GM18870 (cell line): ENCODE measurements at regions not wholly inside any gene's neighbourhood (a gene's known extent, or its start where the extent isn't known, plus 50 kb on each side); places are given as distances from the start of the nearest gene placed in this dataset.
"Not testable (repeated sequence)": the region's sequence is repeated elsewhere in the genome, so short reads cannot be mapped to it uniquely, and the experiment has no call there.

Source experiments
- ATAC-seq: cut with Tn5 transposase; IDR thresholded peaks from one replicate; pipeline ENCODE4 v1.9.1; 2021; ENCODE audit warnings: moderate library complexity; ENCODE audit not compliant: unreplicated experiment

DNA sequence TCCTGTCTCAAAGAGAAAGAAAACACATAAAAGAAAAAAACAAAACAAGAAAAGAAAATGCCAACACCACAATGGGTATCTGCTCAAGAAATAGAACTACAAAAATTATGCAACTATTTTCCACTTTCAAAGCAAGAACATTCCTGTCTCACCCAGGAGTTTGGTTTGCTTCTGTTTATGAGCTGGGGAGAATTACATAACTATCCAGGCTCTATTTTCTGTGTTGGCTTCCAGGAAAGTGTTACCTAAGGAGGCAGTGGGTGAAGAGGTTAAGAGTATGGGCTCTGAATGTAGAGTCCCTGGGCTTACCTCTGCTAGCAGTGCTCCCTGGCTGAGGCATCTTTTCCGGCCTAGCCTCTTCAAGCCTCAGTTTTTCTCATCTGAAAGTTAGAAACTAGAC is 426.7 kb downstream of the MIAT start:
- no peak for ATAC-seq

GRCh38 chr22:27086080-27087044 is 429.0 kb downstream of the MIAT start:
- no peak for ATAC-seq

- ATAC-seq: no peak
Measured at GRCh38 chr22:27087051-27087450, 429.7 kb downstream of the MIAT start.

- ATAC-seq: no peak
Measured at GRCh38 chr22:27088026-27088425, 430.6 kb downstream of the MIAT start.

GRCh38 chr22:27089264-27089663 is 431.9 kb downstream of the MIAT start:
- ATAC-seq: no peak

GRCh38 chr22:27090611-27091011 is 433.2 kb downstream of the MIAT start:
- ATAC-seq: no peak

DNA sequence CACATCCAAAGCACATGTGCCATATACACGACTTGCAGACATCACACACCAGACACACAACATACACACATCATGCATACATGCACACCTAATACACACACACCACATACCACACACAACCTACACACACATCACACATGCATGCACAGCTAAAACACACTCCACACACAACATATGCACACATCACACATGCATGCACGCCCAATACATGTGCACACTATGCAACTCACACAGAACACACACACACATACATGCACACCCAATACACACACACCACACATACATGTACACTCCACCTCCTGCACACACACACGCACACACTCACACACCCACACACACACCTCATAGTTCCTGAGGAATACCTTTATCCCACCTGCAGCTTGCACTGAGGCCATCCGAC is 436.0 kb downstream of the MIAT start:
- ATAC-seq: no peak

GRCh38 chr22:27094633-27095308 is 437.4 kb downstream of the MIAT start:
- no peak for ATAC-seq

DNA sequence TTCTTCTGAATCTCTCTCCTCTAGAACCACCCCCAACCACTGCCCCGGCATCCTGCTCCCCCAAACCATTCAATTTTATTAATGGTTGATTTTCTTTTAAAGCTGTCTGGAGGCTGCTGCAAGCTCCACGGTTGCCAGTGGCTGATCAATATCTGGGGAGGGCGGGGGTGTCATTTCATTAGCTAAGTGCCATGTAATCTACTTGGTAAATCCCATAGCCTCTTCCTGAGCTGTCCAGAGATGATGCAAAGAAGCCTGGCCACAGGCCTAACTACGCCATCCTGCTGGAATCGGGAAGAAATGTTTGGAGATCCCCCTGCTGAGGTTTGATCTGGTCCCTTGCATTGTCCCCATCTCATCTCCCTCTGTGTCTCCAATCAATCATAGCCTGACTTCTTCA is 440.1 kb downstream of the MIAT start:
- ATAC-seq: no peak

DNA sequence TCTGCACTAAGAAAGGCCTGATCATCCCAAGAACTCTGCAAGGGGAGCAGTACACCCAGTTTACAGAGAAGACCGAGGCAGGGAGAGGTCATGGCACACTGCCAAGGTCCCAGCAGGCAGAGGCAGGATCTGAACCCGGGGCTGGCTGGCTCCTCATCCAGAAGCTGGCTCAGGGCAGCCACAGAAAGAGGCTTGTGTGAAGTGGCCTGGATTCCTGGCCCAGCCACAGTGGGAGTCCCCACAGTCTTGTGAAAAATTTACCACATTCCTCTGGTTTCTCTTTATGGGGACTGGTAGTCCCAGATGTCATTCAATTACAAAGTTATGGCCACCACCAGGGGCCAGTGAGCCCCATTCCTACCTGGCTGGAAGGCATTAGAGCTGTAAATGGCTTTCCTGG is 440.5 kb downstream of the MIAT start:
- no peak for ATAC-seq

- no peak for ATAC-seq
Measured at GRCh38 chr22:27099946-27100722, 442.7 kb downstream of the MIAT start.

- ATAC-seq: no peak
Measured at GRCh38 chr22:27100789-27101188, 443.4 kb downstream of the MIAT start.

DNA sequence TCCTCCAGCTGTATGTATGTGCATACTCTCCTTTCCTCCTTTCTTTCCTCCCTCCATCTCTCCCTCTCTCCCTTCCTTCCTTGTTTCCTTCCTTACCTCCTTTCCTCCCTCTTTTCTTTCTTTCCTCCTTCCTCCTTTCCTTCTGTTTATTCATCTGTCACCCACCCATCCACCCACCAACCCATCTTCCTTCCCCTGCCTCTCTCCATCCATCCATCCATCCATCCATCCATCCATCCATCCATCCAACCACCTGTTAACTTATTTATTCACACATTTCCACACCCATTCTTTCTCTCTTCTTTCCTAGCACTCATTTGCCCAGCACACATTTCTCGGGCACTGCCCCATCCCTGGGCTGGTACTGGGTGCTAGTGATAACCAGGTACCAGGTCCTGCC is 443.9 kb downstream of the MIAT start:
- no peak for ATAC-seq

DNA sequence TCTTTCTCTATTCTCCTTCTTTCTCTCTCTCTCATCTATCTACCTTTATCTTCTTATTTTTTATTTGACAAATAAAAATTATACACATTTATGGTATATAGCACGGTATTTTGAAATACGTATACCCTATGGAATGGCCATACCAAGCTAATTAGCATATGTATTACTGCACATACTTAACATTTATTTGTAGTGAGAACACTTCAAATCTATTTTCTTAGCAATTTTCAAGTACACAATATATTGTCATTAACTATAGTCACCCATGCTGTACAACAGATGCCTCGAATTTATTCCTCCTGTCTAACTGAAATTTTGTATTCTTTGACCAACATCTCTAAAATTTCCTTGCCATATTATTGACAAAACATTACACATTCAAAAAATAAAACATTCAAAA is 447.1 kb downstream of the MIAT start:
- ATAC-seq: no peak

DNA sequence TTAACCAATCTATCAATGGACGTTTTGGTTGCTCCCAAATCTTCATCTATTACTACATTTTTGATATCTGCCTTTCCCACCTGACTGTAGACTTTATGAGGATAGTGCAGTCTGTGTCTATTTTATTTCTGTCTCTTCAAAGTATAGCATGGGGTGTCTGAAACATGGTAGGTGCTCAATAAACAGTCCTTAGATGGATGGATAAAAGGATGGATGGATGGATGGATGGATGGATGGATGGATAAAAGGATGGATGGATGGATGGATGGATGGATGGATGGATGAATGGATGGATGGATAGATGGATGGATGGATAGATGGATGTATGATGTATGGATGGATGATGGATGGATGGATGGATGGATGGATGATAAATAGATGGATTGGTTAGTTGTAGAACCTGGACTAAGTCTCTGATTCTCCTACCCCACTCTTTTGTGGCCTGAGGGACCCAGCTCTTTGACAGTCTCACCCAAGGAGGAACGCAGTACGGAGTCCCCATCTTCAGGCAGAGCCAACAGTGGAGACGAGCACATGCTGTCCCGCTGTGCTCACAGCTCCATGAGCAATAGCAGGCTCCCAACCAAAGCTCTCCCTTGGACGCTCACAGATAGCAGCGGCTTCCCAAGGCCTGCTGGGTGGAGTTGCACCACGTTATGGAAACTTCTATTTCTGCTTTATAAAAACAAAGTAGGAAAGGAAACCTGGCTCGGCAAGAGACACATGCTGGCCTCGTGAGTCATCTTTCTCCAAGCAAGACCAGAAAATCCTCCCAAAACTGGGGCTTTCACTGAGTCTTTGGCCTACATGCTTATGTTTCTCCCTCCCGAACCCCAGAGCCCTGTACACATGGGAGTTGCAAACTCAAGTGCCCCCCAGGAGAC is 448.0 kb downstream of the MIAT start:
- ATAC-seq: no peak

DNA sequence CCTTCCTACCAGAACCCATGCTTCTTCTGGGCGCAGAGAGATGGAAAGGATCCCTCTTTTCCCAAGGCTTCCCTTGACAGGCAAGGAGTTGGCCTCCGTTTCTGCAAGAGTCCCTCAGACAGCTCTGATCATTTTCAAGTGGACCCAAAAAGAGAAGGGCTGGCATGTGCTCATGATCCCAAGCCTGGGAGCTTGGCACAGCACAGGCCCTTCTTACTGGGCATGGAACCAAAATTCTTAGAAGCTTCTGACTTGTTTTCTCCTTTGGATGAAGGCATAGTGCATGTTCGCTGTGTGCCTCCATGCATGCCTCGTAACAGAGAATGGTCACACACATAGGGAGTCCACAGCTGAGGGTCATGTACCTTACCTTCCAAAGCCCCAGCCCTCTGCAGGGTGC is 449.6 kb downstream of the MIAT start:
- no peak for ATAC-seq

GRCh38 chr22:27107386-27107785 is 450.0 kb downstream of the MIAT start:
- ATAC-seq: no peak

GRCh38 chr22:27107824-27108223 is 450.4 kb downstream of the MIAT start:
- no peak for ATAC-seq

- ATAC-seq: no peak
Measured at GRCh38 chr22:27108425-27109114, 451.2 kb downstream of the MIAT start.

DNA sequence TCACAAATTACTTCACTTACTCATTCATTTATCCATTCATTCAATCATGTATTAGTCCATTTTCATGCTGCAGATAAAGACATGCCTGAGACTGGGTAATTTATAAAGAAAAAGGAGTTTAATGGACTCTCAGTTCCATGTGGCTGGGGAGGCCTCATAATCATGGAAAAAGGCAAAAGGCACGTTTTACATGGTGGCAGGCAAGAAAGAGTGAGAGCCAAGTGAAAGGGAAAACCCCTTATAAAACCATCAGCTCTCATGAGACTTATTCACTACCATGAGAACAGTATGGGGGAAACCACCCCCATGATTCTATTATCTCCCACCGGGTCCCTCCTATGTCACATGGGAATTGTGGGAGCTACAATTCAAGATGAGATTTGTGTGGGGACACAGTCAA is 452.0 kb downstream of the MIAT start:
- ATAC-seq: not testable (repeated sequence)
